ENCODE measurements at regions not wholly inside any gene's neighbourhood (a gene's known extent, or its start where the extent isn't known, plus 50 kb on each side); places are given as distances from the start of the nearest gene placed in this dataset.

DNA sequence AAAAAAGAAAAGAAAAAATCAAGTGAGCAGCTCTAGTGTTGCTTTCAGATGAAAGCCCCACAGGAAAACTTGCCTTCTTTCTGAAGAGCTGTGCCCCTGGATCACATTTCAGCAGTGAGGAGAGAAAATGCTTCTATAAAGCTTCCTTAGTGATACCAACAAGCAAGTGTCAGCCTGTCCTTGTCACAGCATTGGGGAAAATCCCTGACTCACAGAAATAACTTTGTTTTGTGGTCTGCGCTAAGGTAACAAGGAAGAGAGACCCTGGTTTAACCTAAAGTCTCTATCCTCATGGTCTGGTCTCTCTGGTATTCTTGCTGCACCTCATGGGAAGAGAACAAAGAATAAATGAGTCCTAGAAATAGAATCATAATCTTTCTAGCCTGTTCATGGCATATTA is 885.2 kb upstream of the SORCS1 start:
- Histone ChIP-seq H3K4me2 (no peak overlapping the region), H3K4me1 (no peaks in the 10 kb centered on the region), H3K9me3 (no peaks in the 10 kb centered on the region; the same call in 2 of the 3 replicates), H3K4me3 (no peak overlapping the region), H3K27ac (no peak overlapping the region)
- TF ChIP-seq NPAS2 (CRISPR knock-in tag; IDR thresholded peaks at IDR 0.05; ENCODE audit: borderline replicate concordance) (no peak), ZC3H11A (IDR thresholded peaks at IDR 0.05) (no peak), ZFP36 (IDR thresholded peaks at IDR 0.05; ENCODE audit: borderline replicate concordance, partially characterized antibody) (no peak), ZNF302 (CRISPR knock-in tag; IDR thresholded peaks at IDR 0.05) (no peak), KDM1A (IDR thresholded peaks at IDR 0.05; ENCODE audit: low read depth) (no peak), EHMT2 (IDR thresholded peaks at IDR 0.05; ENCODE audit: low read depth) (no peak), MYC (IDR thresholded peaks at IDR 0.05; ENCODE audit: borderline replicate concordance, low read length) (no peak), FOXS1 (CRISPR knock-in tag; IDR thresholded peaks at IDR 0.05) (no peak), POLR2AphosphoS2 (conservative IDR thresholded peaks at IDR 0.05; ENCODE audit: low read length) (no peak)
- TF ChIP-seq, protein P1, sequence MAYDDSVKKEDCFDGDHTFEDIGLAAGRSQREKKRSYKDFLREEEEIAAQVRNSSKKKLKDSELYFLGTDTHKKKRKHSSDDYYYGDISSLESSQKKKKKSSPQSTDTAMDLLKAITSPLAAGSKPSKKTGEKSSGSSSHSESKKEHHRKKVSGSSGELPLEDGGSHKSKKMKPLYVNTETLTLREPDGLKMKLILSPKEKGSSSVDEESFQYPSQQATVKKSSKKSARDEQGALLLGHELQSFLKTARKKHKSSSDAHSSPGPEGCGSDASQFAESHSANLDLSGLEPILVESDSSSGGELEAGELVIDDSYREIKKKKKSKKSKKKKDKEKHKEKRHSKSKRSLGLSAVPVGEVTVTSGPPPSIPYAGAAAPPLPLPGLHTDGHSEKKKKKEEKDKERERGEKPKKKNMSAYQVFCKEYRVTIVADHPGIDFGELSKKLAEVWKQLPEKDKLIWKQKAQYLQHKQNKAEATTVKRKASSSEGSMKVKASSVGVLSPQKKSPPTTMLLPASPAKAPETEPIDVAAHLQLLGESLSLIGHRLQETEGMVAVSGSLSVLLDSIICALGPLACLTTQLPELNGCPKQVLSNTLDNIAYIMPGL (CRISPR knock-in tag; IDR thresholded peaks at IDR 0.05; ENCODE audit: borderline replicate concordance): no peak
- ChIA-PET POLR2A (no interaction called here), CTCF (no interaction called here)
- FAIRE-seq: no peak
- no peak for DNase-seq (ENCODE audit: low read depth in 1 of 2, low spot score in 1 of 2)
- 6% methylated on average over 1 of the region's 1 CpG for WGBS (ENCODE audit: missing lambda C conversion rate)
- ATAC-seq: no peak

DNA sequence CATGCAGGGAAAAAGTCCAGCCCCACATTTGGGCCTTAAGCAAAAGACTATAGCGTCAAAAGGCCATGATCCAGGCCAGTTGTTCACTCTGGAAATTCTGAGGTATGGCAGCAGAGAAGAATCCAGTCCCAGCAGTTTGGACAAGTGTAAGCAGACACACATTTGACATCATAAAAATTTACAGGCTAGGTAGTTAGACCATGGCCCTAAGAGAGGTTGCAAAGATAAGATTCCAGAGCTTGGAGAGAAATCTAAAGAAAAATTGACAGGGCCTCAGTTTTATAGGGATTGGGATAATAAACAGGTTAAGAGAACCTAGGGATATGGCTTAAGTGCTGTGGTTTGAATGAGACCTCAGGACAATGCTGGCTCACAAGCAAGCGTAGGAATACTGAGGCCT is 884.4 kb upstream of the SORCS1 start:
- FAIRE-seq: no peak
- Histone ChIP-seq H3K4me1 (no peaks in the 10 kb centered on the region), H3K9me3 (no peaks in the 10 kb centered on the region; the same call in 2 of the 3 replicates), H3K4me2 (no peak overlapping the region), H3K4me3 (no peak overlapping the region), H3K27ac (no peak overlapping the region)
- no peak for ATAC-seq
- ChIA-PET POLR2A (no interaction called here), CTCF (no interaction called here)
- no peak for DNase-seq (ENCODE audit: low read depth in 1 of 2, low spot score in 1 of 2)
- TF ChIP-seq EHMT2 (IDR thresholded peaks at IDR 0.05; ENCODE audit: low read depth): no peak
- 32% methylated on average over 2 of the region's 2 CpGs for WGBS (ENCODE audit: missing lambda C conversion rate)

DNA sequence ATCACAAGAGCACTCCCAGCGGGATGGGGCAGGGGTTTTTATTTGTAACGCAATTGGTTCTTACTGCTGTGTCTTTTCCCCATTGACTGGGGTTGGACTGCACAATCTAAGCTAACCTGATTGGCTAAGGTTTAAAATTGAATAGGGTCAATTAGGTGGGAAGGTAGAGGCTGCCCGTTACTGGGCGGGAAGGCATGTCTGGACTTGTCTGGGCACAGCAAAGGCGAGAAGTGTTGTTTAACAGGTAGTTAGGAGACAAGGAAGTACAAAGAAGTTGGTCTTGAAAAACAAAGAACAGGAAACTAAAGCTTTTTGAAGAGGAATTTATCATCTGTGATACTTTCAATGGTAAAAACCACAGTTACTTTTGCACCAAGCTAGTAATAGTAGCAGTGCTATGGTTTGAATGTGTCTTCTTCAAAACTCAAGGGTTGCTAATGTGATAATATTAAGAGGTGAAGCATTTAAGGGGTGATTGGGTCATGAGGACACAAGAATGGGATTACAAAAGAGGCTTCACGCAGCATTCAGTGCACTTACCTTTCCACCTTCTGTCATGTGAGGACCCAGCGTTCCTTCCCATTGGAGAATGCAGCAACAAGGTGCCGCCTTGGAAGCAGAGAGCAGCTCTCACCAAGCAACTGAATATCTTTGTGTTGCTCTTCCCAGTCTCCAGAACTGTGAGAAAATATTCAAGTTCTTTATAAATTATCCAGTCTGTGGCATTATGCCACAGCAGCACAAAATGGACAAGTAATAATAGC is 875.5 kb upstream of the SORCS1 start:
- ATAC-seq (no peak), DNase-seq (ENCODE audit: low read depth in 1 of 2, low spot score in 1 of 2) (peak in 1 of 2 experiments; percentile 10), FAIRE-seq (no peak)
- POLR2A ChIA-PET: no interaction called here
- no peaks in the 10 kb centered on the region; the same call in 1 of the 3 replicates for H3K9me3 ChIP-seq
- no peaks in the 10 kb centered on the region for H3K4me1 ChIP-seq
- CTCF ChIA-PET: no interaction called here
- no peak for TF ChIP-seq POLR2A (IDR thresholded peaks at IDR 0.05; ENCODE audit: low read length)
- TF ChIP-seq CEBPB (IDR thresholded peaks at IDR 0.05): no peak
- TF ChIP-seq KDM5A (IDR thresholded peaks at IDR 0.05): no peak
- TF ChIP-seq, protein P2, sequence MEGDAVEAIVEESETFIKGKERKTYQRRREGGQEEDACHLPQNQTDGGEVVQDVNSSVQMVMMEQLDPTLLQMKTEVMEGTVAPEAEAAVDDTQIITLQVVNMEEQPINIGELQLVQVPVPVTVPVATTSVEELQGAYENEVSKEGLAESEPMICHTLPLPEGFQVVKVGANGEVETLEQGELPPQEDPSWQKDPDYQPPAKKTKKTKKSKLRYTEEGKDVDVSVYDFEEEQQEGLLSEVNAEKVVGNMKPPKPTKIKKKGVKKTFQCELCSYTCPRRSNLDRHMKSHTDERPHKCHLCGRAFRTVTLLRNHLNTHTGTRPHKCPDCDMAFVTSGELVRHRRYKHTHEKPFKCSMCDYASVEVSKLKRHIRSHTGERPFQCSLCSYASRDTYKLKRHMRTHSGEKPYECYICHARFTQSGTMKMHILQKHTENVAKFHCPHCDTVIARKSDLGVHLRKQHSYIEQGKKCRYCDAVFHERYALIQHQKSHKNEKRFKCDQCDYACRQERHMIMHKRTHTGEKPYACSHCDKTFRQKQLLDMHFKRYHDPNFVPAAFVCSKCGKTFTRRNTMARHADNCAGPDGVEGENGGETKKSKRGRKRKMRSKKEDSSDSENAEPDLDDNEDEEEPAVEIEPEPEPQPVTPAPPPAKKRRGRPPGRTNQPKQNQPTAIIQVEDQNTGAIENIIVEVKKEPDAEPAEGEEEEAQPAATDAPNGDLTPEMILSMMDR (IDR thresholded peaks at IDR 0.05): no peak
- no peak for TF ChIP-seq RAD21 (conservative IDR thresholded peaks at IDR 0.05 in 1 of 2, IDR thresholded peaks at IDR 0.05 in 1 of 2)
- TF ChIP-seq, protein P3, sequence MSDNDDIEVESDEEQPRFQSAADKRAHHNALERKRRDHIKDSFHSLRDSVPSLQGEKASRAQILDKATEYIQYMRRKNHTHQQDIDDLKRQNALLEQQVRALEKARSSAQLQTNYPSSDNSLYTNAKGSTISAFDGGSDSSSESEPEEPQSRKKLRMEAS (IDR thresholded peaks at IDR 0.05): no peak
- no peak for TF ChIP-seq NR3C1 (IDR thresholded peaks at IDR 0.05)
- TF ChIP-seq ZSCAN20 (CRISPR knock-in tag; IDR thresholded peaks at IDR 0.05): no peak
- TF ChIP-seq, protein P4, sequence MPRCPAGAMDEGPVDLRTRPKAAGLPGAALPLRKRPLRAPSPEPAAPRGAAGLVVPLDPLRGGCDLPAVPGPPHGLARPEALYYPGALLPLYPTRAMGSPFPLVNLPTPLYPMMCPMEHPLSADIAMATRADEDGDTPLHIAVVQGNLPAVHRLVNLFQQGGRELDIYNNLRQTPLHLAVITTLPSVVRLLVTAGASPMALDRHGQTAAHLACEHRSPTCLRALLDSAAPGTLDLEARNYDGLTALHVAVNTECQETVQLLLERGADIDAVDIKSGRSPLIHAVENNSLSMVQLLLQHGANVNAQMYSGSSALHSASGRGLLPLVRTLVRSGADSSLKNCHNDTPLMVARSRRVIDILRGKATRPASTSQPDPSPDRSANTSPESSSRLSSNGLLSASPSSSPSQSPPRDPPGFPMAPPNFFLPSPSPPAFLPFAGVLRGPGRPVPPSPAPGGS (IDR thresholded peaks at IDR 0.05): no peak
- no peak for TF ChIP-seq FOXS1 (CRISPR knock-in tag; IDR thresholded peaks at IDR 0.05)
- no peak for TF ChIP-seq MAZ (IDR thresholded peaks at IDR 0.05; ENCODE audit: borderline replicate concordance, low read depth, low read length)
- no peak for TF ChIP-seq EHMT2 (IDR thresholded peaks at IDR 0.05; ENCODE audit: low read depth)
- no peak for TF ChIP-seq CHD2 (IDR thresholded peaks at IDR 0.05; ENCODE audit: low read length, partially characterized antibody)
- TF ChIP-seq TP53 (CRISPR knock-in tag; IDR thresholded peaks at IDR 0.05): no peak
- no peak for TF ChIP-seq RFX5 (IDR thresholded peaks at IDR 0.05)
- no peak for TF ChIP-seq ZNF302 (CRISPR knock-in tag; IDR thresholded peaks at IDR 0.05)
- WGBS (ENCODE audit: missing lambda C conversion rate): 4% methylated on average over 8 of the region's 8 CpGs
- no peak overlapping the region for H3K27ac ChIP-seq
- no peak overlapping the region for H3K4me3 ChIP-seq
- no peak overlapping the region for H3K4me2 ChIP-seq
